ENCODE measurements at regions not wholly inside any gene's neighbourhood (a gene's known extent, or its start where the extent isn't known, plus 50 kb on each side); places are given as distances from the start of the nearest gene placed in this dataset.

DNA sequence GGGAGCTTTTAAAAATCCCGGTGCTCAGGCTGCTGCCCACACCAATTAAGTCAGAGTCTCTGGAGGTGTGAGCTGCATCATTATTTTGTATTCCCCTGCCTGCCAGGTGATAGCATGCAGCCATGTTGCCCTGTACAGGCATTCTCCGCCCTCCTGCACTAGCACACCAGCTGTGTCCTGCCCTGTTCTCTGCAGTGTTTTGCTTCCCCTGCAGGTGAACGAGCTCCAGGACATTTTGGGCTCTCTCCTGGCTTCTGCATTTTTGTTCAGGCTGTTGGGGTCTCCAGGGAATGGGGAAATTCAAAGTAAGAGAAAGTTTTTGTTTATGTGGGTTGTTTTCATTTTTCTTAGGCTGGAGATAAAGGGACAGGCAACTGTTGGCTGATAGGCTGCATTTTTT is 271.0 kb upstream of the COBL start:
- TF ChIP-seq, protein P1, sequence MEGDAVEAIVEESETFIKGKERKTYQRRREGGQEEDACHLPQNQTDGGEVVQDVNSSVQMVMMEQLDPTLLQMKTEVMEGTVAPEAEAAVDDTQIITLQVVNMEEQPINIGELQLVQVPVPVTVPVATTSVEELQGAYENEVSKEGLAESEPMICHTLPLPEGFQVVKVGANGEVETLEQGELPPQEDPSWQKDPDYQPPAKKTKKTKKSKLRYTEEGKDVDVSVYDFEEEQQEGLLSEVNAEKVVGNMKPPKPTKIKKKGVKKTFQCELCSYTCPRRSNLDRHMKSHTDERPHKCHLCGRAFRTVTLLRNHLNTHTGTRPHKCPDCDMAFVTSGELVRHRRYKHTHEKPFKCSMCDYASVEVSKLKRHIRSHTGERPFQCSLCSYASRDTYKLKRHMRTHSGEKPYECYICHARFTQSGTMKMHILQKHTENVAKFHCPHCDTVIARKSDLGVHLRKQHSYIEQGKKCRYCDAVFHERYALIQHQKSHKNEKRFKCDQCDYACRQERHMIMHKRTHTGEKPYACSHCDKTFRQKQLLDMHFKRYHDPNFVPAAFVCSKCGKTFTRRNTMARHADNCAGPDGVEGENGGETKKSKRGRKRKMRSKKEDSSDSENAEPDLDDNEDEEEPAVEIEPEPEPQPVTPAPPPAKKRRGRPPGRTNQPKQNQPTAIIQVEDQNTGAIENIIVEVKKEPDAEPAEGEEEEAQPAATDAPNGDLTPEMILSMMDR (IDR thresholded peaks at IDR 0.05): no peak
- TF ChIP-seq POLR2A (IDR thresholded peaks at IDR 0.05): no peak

Data from breast epithelium (tissue), 3 donors.